MM.1S (cell line): ENCODE measurements at regions not wholly inside any gene's neighbourhood (a gene's known extent, or its start where the extent isn't known, plus 50 kb on each side); places are given as distances from the start of the nearest gene placed in this dataset.

Experiments
- CTCF ChIP-seq: fragments of 300-600 bp; sonication (generic); IDR thresholded peaks from 2 replicates; pipeline ENCODE4 v1.5.1; 2016; ENCODE audit warnings: antibody characterized with exemption, low read length, mixed read lengths
- EZH2 ChIP-seq: fragments of 300-600 bp; sonication (generic); optimal IDR thresholded peaks from 2 replicates; pipeline ENCODE3; 2017; ENCODE audit warnings: low read depth, mild to moderate bottlenecking, antibody characterized with exemption, low read length, mixed read lengths
- EZH2phosphoT487 ChIP-seq: fragments of 300-600 bp; sonication (generic); IDR thresholded peaks from 2 replicates; pipeline ENCODE4 v1.6.1; 2018; ENCODE audit warnings: antibody characterized with exemption, low read length

- TF ChIP-seq CTCF (no peak), EZH2 (no peak), EZH2phosphoT487 (no peak)
Observed at GRCh38 chrX:87272491-87272890, 245.1 kb upstream of the KLHL4 start.
